Thyroid gland (tissue), 4 donors: ENCODE measurements at regions not wholly inside any gene's neighbourhood (a gene's known extent, or its start where the extent isn't known, plus 50 kb on each side); places are given as distances from the start of the nearest gene placed in this dataset.
A peak's percentile ranks its signal among the peaks of the same experiment; 100 is the strongest.
"Not testable (repeated sequence)": the region's sequence is repeated elsewhere in the genome, so short reads cannot be mapped to it uniquely, and the experiment has no call there.

Source experiments
- DNase-seq, 2 donors: peaks; one replicate each; pipeline ENCODE4 v3.0.0-alpha.2; 2019
- H3K27ac ChIP-seq, 3 donors: fragments of 200-600 bp; sonication (generic); 1 replicate in 2 of 3; 2 replicates in 1 of 3; pipeline ENCODE4 v1.5.1; 2016 to 2019; ENCODE audit warnings: mild to moderate bottlenecking in 1 of 3, moderate library complexity in 1 of 3
- H3K27me3 ChIP-seq: fragments of 200-600 bp; sonication (generic); one replicate; pipeline ENCODE4 v1.5.1; 2019
- H3K36me3 ChIP-seq, 2 donors: fragments of 200-600 bp; sonication (generic); one replicate each; pipeline ENCODE4 v1.5.1; 2016 to 2019
- H3K4me1 ChIP-seq, 2 donors: fragments of 200-600 bp; sonication (generic); one replicate each; pipeline ENCODE4 v1.5.1; 2017 to 2019
- H3K4me3 ChIP-seq, 3 donors: fragments of 200-600 bp; sonication (generic); replicated peaks in 1 of 3; 1 replicate in 2 of 3; 2 replicates in 1 of 3; pipeline ENCODE4 v1.5.1; 2016; ENCODE audit warnings: mild to moderate bottlenecking in 1 of 3
- H3K9me3 ChIP-seq: fragments of 200-600 bp; sonication (generic); one replicate; pipeline ENCODE4 v1.5.1; 2017
- POLR2A ChIP-seq, 2 donors: fragments of 450-650 bp; IDR thresholded peaks; one replicate each; pipeline ENCODE4 v1.6.1; 2017; ENCODE audit warnings: antibody characterized with exemption in 2 of 2, mild to moderate bottlenecking in 2 of 2, moderate library complexity in 1 of 2
- WGBS, 2 donors: methylation state at CpG; one replicate each; pipeline ENCODE4 v1.1.5; 2017; 5-methylcytosine and 5-hydroxymethylcytosine counted together
- intact Hi-C: fragments of 100-400 bp; cut with DNase I; formaldehyde crosslinking; loops from one replicate; pipeline ENCODE4 v1.15.1; 2023
- TF ChIP-seq, protein P1 (sequence below), 6 experiments: fragments of 200-600 bp in 3 of 6; fragments of 450-650 bp in 3 of 6; sonication (generic) in 3 of 6; IDR thresholded peaks; one replicate each; pipeline ENCODE4 v1.5.1; 2016 to 2019; ENCODE audit warnings: antibody characterized with exemption in 6 of 6, mild to moderate bottlenecking in 2 of 6, inconsistent platforms in 1 of 6, moderate library complexity in 1 of 6

DNA sequence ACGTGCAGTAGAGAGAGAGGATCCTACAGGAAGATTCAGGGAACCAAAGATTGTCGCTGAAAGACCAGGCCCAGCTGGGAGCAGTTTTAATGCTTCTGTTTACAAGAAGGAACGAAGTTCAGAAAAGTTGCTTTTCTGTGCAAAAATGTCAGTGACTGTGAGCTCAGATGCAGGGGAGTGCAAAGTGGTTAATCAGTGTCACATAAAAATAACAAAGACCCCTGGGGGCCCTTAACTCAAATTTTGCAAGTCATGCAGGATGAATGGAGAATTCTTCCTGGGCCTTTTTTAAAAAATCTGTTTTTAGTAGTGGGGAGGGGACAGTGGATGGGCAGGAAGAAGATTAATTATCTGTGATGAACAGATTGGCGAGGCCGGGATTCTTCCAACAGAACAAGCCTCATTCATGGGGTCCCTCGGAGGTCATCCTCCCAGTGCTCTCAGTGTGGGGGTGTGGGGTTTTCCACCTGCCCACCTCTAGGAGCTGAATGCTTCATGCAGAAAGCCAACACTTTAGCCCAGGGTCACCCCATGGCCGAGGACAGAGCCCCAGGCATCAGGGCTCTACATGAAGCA, 167.2 kb downstream of the UQCRFS1 start:
- intact Hi-C loops = no loop called here
- Histone ChIP-seq H3K9me3 (no peaks in the 10 kb centered on the region), H3K27me3 (no peaks in the 10 kb centered on the region), H3K4me1 (peaks cover 0 to 2% of the 10 kb centered on the region in 2 donors), H3K27ac (no peak overlapping the region), H3K4me3 (no peak overlapping the region), H3K36me3 (no peaks in the 10 kb centered on the region)
- TF ChIP-seq POLR2A (IDR thresholded peaks at IDR 0.05) = no peak
- TF ChIP-seq, protein P1, sequence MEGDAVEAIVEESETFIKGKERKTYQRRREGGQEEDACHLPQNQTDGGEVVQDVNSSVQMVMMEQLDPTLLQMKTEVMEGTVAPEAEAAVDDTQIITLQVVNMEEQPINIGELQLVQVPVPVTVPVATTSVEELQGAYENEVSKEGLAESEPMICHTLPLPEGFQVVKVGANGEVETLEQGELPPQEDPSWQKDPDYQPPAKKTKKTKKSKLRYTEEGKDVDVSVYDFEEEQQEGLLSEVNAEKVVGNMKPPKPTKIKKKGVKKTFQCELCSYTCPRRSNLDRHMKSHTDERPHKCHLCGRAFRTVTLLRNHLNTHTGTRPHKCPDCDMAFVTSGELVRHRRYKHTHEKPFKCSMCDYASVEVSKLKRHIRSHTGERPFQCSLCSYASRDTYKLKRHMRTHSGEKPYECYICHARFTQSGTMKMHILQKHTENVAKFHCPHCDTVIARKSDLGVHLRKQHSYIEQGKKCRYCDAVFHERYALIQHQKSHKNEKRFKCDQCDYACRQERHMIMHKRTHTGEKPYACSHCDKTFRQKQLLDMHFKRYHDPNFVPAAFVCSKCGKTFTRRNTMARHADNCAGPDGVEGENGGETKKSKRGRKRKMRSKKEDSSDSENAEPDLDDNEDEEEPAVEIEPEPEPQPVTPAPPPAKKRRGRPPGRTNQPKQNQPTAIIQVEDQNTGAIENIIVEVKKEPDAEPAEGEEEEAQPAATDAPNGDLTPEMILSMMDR (IDR thresholded peaks at IDR 0.05) = no peak
- 69 to 74% methylated on average over 7 of the region's 7 CpGs for WGBS, 2 donors
- DNase-seq = no peak

DNA sequence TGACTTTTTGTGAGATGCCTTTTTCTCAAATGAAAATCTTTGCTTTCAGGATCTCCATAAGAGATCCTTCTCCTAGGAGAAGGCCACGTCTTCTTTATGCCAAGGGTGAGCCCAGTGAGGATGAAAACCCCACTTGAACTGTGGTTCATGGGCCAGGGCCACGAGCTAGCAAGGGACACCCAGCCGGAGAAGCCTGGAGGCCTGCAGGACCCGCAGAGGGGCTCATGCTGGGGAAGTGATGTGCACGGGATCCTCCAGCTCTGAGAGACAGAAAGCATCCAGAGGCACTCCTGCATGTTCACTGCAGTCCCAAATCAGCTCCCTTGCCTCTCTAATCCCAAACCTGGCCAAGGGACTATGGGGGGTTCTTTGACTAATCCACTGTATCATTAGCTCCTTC, 168.9 kb downstream of the UQCRFS1 start:
- Histone ChIP-seq H3K4me1 (peaks cover 5 to 11% of the 10 kb centered on the region in 2 donors), H3K27me3 (no peaks in the 10 kb centered on the region), H3K4me3 (no peak overlapping the region), H3K9me3 (no peaks in the 10 kb centered on the region), H3K36me3 (no peaks in the 10 kb centered on the region), H3K27ac (no peak overlapping the region)
- 82 to 94% methylated on average over 5 of the region's 5 CpGs for WGBS, 2 donors
- intact Hi-C loops = no loop called here
- no peak for DNase-seq
- no peak for TF ChIP-seq POLR2A (IDR thresholded peaks at IDR 0.05)

DNA sequence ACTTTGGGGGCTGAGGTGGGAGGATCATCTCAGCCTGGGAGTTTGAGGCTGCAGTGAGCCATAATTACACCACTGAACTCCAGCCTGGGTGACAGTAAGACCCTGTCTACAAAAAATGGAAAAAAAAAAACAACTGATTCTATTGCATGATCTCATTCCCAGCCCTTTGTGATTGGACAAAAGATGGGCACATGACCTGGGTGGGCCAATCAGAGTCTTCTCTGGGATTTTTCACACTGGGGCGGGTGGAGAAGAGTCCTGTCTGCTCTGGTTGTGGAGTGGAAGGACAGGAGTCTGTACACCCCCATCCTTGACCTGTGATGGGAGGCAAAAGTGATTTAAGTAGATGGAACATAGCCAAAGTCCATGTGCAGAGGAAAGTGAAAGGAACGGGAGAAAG, 170.5 kb downstream of the UQCRFS1 start:
- Histone ChIP-seq H3K9me3 (no peaks in the 10 kb centered on the region), H3K4me1 (peaks cover 5 to 11% of the 10 kb centered on the region in 2 donors), H3K27me3 (no peaks in the 10 kb centered on the region), H3K27ac (no peak overlapping the region), H3K36me3 (no peaks in the 10 kb centered on the region), H3K4me3 (no peak overlapping the region)
- no peak for DNase-seq
- 91 to 92% methylated on average over 2 of the region's 2 CpGs for WGBS, 2 donors
- no peak for TF ChIP-seq POLR2A (IDR thresholded peaks at IDR 0.05)
- TF ChIP-seq, protein P1 (IDR thresholded peaks at IDR 0.05) = no peak
- intact Hi-C loops = no loop called here

DNA sequence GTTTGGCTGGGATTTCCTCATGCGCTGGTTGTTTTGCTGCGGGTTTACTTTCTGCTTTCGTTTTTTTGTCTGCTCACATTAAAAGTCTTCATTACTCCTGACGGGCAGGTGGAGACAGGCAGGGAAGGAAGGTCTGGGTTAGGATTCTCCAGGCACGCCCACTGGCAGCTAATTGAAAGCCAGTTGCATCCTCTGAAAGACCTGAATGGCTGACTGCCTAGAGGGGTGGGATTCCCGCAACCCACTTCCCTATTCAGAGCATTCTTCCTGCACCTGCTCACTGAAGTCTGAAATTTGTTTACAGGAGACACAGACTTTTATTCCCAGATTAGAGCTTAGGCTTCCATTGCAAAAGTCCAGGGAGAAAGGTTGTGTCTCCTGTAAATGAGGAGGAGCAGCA, 172.0 kb downstream of the UQCRFS1 start:
- intact Hi-C loops = no loop called here
- no peak overlapping the region for H3K4me3 ChIP-seq

DNA sequence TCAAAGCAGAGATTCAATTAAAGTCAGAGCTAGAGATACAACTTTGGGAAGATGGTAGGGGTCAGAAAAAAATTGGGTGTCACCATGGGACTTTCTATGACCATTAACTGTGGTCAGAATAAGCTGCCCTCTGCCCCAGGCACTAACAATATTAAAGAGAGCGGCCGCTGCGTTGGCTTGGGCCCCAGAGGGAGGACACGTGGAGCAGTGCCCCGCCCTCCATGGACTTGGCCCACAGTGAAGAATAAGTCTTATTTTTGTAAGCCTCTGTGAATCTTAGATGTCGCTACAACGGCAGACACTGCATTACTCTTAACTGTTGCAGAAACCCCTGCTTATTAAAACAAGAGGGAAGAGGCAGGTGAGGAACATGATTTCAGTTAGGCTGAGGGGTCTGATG, 172.7 kb downstream of the UQCRFS1 start:
- TF ChIP-seq, protein P1 (IDR thresholded peaks at IDR 0.05) = no peak
- no peak for TF ChIP-seq POLR2A (IDR thresholded peaks at IDR 0.05)
- Histone ChIP-seq H3K4me1 (peaks cover 5 to 11% of the 10 kb centered on the region in 2 donors), H3K4me3 (no peak overlapping the region), H3K27me3 (no peaks in the 10 kb centered on the region), H3K36me3 (no peaks in the 10 kb centered on the region), H3K9me3 (no peaks in the 10 kb centered on the region), H3K27ac (no peak overlapping the region)
- peak; percentile 48 to 60 for DNase-seq
- 19 to 31% methylated on average over 7 of the region's 7 CpGs for WGBS, 2 donors
- intact Hi-C loops = no loop called here

More for the DNA sequence above, 172.0 kb downstream of the UQCRFS1 start:
- Histone ChIP-seq H3K27ac (no peak overlapping the region), H3K4me1 (peaks cover 5 to 11% of the 10 kb centered on the region in 2 donors), H3K36me3 (no peaks in the 10 kb centered on the region), H3K27me3 (no peaks in the 10 kb centered on the region), H3K9me3 (no peaks in the 10 kb centered on the region)
- TF ChIP-seq, protein P1 (IDR thresholded peaks at IDR 0.05) = no peak
- TF ChIP-seq POLR2A (IDR thresholded peaks at IDR 0.05) = no peak
- peak in 1 of 2 donors; percentile 4 for DNase-seq
- WGBS, 2 donors = 33 to 39% methylated on average over 6 of the region's 6 CpGs

DNA sequence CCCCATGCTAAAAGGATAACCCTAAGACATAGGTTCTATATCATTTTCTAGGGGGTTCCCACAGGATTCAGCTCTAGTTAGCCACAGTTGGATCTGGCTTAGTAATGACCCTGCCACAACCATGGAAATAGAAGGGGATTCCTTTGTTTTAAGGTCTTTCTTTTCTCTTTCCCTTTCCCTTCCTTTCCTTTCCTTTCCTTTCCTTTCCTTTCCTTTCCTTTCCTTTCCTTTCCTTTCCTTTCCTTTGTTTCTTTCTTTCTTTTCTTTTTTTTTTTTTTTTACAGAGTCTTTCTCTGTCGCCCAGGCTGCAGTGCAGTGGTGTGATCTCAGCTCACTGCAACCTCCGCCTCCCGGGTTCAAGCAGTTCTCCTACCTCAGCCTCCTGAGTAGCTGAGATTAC, 173.9 kb downstream of the UQCRFS1 start:
- intact Hi-C loops, DNase-seq: not testable (repeated sequence)
- 60 to 90% methylated on average over 3 of the region's 3 CpGs for WGBS, 2 donors

More for the DNA sequence above, 173.9 kb downstream of the UQCRFS1 start:
- H3K9me3 ChIP-seq, H3K36me3 ChIP-seq, H3K4me3 ChIP-seq, H3K27ac ChIP-seq, H3K27me3 ChIP-seq: not testable (repeated sequence)
- peaks cover 5 to 11% of the 10 kb centered on the region in 2 donors for H3K4me1 ChIP-seq
